Stimulated activated CD4-positive, alpha-beta T cell treated with anti-CD3 and anti-CD28 coated beads, Interleukin-4, amount 100 ng/mL, for 1 hour (primary cell): ENCODE measurements at regions not wholly inside any gene's neighbourhood (a gene's known extent, or its start where the extent isn't known, plus 50 kb on each side); places are given as distances from the start of the nearest gene placed in this dataset.

ENCODE experiments used
- DNase-seq: peaks from one replicate; pipeline ENCODE4 v3.0.0-alpha.2; 2020

DNA sequence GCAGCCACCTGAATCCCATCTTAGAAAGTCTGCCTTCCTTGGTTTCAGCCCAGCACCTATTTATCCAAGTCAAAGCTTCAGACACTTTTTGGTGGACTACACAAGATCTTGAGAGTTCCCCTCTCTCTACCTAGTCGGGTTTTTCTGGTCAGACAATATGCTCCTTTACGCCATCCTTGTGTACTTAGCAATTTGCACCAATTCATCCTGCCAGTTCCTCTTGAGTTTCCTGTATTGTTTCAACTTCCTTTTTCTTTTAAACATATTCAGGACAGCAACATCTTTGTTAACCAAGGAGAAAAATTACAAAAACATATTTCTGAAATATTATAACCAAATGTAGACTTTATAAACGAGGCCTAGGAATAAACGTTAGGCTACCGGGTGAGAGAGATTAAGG, 368.2 kb upstream of the CADM1 start:
- no peak for DNase-seq

DNA sequence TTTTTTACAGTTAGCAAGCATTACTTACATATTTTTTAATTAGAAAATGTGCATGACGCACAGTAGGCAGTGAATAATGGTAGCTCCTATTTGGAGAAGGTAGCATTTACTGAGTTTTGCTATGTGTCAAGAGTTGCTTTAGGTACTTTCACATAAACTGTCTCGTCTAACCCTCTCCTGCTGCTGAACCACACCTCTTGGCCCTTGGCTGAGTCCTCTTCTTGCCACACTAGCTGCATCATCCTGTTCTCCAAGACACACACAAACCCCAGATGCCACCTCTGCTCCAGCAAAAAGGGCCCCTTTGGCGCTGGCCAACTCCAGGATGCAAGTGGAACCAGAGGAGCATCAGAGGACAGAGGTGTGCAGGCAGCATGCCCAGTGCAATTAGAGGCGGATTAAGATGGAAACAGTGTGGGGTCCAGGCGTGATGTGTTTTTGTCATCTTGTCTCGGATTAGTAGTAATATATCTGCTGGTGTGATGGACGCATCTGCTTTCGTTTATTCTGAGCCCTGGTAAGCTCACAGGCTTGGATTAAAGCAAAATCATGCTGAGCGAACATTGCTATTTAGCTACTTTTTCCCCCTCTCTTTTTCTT, 367.0 kb upstream of the CADM1 start:
- DNase-seq, result no peak

DNA sequence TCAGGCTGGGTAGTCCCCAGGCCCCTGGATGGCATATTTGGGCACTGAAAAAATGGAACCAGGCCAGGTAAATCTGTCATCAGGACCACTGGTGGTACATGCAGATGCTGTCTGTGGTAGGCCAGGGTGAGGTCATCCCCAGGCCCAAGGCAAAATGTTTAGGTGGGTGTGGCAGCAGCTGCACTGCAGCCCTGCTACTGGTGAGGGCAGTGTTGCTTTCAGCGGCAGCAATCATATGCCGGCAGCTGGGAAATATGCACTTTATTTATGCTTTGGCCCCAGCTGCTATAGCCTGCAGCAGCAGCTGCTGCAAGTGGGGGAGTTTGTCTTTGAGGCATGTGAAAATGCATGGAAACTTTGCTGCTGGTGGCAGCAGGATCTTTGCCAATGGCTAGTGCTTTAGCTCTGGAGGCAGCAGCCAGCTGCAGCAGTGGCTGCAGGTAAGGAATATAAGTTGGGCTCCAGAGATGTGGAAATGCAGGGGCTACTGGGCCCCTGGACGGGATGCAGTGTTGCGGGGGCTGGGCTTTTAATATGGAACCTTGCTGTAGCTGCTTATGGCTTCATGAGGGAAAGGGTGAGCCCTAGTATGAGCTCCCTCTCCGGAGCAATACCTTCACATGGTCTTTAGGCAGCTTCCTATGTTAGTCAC, 365.7 kb upstream of the CADM1 start:
- no peak for DNase-seq

DNA sequence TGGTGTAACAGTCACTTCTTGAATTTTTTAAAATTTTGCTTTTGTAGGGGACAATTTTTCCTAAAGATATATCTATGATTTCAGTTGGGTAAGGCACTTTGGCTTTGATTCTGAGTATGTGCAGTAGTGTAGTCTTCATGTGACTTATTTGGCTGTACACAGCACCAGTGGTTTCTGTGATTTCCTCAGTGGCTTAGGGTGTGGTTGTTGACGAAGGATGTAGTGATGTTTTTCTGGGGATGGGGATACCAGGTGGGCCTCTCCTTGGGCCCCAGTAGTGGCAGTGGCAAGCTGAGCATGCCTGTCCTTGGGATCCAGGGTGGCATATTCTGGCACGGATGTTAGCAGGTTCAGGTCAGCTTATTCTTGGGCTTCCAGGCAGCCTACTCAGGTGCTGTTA, 364.9 kb upstream of the CADM1 start:
- DNase-seq, result no peak

DNA sequence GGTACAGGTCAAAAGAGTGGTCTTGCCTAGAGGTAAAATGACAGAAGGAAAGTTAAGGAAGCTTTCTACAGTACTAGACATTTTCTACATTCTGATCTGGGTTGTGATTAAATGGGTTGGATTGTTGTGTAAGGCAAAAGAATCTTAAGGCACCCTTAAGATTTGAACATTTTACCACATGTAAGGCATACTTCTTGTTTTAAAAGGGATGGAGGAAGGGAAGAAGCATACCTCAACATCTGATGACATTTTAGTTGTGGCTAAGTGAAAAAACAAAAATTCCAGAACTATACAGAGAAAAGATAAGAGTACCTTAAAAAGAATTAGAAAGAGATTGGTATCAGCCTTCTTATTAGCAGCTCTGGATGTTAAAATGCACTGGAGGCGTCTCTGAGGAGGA, 356.0 kb upstream of the CADM1 start:
- no peak for DNase-seq

DNA sequence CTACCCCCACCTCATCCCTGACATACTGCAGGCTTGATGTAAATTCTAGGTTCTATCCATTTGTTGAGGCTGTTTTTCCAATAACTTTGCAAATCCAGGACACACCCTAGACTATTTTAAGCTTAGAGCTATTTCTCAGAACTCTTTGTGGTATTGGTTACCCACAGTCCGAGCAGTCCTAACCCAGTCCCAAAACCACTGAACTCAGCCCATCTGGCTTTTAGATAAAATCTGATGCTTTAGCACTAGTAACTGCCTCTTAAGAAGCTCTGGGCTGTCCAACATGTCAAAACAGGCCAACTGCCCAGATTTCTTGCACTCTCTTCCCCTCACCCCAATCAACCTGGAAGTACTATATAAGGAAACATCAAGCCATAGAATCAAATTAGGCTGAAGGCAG, 344.4 kb upstream of the CADM1 start:
- DNase-seq, result no peak

DNA sequence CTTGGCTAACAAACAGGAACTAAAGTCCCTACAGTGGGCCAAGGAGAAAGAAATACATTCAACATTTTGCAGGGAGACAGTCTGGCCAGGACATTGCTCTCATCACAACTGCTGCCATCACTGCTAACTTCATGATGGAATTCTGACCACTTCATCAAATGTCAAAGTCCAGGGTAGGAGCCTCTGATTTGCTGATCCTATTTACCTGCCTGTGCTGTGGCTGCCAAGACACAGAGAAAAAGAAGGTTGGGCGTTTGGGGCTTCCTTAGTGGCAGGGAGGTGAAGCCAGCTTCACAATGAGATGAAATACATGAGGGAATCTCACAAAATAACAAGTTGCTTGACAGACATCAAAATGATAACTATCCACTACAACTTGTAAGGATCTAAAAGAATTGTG, 343.9 kb upstream of the CADM1 start:
- DNase-seq, result no peak

DNA sequence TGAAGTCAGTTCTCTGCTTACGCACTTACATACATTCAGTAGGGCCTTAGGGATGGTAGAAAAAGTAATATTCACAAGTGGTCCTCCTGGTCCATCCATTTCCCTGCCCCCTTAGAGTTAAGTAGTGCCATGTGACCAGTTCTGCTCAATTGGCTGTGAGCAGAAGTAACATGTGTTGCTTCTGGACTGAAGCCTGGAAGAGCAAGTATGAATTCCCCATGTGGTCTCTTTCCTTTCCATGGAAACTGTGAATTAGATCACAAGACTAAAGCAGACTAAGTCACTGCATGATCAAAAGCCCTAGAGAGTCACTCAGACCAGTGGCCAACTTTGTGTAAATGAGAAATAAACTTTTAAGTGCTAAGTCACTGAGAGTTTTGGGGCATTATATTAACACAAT, 341.7 kb upstream of the CADM1 start:
- no peak for DNase-seq

DNA sequence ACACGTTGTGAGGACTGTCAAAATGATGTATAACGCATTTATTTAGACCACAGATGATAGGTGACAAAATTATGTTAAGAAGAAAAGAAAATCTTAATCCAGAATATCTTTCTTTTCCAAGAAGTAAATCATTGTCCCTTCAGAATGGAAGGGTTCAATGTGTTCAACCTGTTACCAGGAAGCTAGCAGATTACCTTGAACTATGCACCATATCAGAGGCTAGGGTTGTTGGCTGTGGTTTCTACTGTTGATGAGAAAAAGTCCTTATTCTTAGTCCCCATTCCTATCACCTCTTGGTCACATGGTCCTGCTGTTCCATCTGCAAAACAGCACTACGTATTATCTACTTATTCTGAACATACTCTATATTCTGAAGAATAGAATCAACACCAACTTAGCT, 339.5 kb upstream of the CADM1 start:
- no peak for DNase-seq

DNA sequence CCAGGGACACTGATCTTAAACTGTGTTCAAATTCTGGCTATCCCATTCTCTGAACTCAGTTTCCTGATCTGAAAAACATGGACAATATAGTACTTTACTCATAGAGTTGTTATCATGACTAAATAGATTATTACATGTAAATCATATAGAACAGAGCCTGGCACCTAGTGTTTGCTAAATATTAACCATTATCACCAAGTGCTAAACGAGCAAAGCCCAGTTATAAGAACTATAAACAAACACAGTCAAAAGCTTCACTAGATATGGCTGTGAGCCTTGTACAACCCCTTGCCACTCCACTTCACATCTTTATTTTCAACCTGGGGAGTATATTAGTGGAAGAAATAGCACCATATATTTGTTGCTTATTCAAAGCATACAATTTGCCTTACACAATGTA, 338.9 kb upstream of the CADM1 start:
- no peak for DNase-seq

DNA sequence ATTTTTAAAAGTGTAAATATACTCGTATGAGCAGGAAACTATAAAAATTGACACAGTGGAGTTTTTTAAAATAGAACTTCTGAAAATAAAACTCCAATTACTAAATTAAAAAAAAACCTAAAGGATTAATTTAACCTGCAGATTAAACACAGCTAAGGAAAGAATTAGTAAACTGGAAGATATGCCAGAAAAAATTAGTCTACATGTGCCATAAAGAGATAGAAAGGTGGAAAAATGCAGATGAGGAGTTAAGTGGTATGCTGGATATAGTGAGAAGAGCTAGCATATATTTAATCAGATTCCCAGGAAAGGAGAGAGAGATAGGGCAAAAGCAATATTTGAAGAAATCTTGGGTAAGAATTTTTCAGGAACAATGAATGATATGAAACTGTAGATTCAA, 315.8 kb upstream of the CADM1 start:
- no peak for DNase-seq

DNA sequence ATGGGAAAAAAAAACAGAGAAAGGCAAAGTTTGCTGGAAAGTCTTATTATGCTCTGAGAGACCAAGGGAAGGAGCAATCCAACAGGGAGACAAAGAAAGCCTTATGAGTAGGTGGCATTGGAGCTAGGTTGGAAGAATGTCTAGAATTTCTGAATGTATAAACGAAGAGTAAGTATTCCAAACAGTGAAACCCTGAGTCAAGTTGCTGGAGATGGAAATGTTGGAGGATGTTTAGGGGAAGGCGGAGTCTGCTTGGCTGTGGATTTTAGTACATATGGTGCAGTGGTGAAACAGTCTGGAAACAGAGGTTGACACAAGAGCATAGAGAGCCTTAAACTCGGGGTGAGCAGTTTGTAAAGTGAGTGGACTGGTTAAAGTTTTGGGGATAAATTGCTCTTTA, 314.8 kb upstream of the CADM1 start:
- no peak for DNase-seq

DNA sequence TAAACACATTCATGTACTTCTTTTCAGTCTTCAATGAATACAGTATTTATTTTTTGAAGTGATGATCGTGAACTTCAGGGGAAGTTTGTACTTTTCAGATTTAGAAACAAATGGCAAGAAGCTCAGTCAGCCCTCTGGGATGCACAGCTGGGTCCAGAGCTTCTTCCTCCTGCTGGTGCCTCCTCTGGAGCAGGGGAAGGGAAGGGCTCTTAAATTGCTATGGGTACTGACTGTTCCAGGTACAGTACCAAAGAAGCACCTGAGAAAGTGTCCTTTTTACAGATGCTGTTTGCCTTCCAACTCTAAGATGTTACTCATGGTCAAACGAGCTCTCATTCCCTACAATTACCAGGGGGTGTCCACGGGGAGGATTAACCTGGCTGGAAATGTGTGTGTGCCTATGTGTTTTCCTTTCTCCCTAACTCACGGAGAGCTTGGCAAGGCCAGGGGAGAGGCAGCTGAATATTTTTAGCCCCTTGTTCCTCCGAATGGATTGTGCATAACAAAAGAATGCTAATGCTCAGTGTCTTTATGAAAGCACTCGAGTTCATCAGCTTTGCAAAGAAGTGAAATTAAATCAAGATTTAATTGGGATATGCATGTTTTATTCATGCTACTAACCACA, 313.7 kb upstream of the CADM1 start:
- no peak for DNase-seq

DNA sequence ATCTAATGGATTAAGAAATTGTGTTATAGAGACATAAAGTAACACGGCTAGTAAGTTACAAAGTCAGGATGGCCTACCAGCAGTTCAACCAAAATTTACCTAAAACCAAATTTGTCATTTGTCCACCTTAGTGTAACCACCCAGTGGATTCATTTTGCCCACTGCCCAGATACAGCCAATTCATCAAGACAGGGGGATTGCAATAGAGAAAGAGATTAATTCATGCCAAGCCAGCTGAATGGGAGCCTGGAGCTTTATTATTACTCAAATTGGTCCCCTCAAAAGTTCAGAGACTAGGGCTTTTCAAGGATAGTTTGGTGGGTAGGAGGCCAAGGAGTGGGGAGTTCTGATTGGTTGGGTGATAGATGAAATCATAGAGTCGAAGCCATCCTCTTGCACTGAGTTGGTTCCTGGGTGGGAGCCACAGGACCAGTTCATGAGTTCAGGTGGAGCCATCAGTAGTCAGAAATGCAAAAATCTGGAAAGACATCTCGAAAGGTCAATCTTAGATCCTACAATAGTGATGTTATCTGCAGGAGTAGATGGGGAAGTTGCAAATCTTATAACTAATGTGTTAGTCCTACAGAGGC, 304.2 kb upstream of the CADM1 start:
- no peak for DNase-seq

DNA sequence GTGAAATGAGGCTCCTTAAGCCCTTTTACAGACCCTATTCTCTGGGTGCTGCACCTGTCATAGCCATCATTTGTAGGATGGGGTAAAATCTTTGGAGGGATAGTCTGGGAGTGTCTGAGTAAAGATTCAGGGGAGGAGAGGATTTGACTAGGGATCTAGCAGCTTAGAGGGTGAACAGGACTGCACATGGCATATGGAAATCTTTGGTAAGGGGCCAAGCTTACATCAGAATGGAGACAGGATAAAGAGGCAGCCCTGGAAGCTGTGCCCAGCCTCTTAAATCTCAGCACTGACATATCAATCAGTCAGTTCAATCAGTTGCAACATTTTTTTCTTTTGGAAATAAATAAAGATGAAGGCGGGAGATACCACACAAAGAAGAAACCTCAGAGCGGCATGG, 301.8 kb upstream of the CADM1 start:
- no peak for DNase-seq

DNA sequence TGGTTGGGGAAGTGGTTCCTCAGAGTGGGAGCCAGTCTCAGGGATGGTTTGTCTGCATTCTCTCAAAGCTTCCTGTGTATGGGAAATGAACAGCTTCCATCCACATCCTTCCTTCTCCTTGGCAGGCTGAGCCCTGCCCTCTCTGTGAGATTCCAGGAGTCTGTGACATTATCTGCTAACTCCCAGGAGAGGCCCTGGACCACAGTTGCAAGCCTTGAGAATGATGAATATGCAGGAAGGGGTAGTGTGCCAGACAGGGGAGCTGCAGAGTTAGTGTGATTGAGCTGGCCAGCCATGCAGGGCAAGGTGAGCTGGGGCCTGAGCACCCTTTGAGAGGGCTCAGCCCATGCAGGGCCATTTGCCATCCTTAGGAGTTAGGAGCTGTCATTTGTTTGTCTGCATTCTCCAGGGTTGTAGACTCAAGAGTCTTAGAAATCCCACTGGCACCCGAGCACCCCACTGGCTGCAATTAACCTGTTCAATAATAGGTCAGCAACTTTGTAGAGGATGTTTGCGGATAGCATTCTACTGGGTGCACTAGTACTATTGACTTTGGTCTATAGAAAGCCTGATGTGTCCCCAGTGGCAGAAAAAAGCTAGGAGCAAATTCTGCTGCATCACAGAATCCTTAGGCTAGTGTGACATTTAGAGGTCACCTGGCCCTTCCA, 299.0 kb upstream of the CADM1 start:
- no peak for DNase-seq

DNA sequence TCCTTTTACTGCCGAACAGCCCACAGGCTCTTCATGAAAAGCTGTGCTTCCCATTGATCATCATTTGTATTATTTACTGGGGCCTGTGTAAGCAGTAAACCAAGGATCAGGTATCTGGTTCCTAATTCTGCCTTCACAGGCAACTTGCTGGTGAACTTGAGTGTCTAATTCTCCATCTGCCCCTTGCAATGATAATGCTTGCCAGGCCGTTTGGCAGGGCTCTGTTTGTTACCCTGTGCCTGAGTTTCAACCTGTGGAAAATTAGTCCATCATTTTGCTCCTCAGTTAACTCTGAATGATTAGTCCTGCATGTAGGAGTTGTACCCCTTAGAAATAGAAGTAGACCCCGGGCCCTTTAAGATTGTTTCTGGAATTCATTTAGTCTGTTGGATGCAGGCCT, 298.4 kb upstream of the CADM1 start:
- DNase-seq, result no peak

DNA sequence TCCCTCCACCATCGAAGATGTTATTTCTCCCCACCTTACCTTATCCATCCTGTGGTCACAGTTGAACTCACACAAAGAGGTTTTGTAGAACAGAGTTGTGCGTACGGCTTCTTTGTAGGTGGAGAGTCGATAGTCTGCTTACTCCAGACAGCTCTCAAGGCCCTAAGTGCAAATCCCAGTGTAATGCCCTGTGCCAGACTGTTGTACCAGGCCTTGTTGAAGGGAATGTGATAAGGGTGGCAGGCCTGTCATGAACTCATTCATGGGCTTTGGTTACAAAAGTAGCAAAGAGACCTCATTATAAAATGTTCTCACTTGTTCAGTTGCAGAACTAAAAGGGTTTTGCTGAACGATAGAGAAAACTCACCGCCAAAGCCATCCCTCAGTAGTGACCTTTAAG, 288.7 kb upstream of the CADM1 start:
- no peak for DNase-seq

DNA sequence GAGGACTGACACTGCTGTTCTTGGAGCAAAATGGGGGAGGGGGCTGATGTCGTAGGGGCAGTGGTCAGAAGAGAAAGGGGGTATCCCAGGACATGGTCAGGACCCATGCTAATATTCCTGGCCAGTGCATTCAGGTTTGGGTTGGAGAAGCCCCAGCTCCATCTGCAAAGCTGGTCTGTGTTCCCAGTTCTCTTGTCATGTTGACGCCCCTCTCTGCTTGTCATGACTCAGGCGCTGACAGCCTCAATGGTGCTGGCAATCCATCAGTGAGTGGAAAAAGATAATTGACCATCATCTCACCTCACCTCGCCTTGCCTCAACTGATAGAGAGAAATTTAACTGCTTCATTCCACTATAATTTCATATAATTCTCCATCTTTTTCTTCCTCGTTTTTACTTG, 283.1 kb upstream of the CADM1 start:
- DNase-seq, result no peak

DNA sequence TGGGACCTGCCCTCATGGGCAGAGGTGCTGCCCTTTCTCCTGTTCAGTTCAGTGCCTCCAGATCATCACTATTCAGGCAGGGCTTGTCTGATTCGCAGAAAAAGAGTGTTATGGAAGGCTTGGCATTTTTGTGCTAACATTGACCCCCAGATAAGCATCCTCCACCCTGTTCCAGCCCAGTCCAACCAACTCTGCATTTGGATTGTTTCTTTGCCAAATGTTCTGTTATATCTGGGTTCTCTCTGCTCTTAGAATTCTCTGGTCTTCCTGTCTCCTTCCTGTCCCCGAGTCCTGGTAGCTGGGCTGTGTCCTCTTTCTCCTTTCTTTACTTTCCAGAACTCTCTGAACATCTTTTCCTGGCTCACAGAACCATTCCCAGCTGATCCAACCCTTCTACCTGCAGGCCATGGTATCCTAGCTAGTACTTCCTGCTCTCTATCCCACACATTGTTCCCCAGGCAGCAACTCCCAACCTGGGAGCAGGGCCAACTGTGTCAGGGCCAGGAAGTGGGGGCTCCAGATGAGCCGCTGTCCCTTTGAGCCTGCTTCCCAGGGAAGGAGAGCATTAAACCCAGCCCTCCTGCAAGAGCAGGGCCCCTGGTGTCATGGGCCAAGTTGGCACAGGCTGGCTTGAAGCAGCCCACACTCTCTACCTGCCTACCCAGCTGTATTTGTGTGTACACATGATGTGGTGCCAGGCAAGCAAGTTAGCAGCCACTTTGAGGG, 280.7 kb upstream of the CADM1 start:
- no peak for DNase-seq

DNA sequence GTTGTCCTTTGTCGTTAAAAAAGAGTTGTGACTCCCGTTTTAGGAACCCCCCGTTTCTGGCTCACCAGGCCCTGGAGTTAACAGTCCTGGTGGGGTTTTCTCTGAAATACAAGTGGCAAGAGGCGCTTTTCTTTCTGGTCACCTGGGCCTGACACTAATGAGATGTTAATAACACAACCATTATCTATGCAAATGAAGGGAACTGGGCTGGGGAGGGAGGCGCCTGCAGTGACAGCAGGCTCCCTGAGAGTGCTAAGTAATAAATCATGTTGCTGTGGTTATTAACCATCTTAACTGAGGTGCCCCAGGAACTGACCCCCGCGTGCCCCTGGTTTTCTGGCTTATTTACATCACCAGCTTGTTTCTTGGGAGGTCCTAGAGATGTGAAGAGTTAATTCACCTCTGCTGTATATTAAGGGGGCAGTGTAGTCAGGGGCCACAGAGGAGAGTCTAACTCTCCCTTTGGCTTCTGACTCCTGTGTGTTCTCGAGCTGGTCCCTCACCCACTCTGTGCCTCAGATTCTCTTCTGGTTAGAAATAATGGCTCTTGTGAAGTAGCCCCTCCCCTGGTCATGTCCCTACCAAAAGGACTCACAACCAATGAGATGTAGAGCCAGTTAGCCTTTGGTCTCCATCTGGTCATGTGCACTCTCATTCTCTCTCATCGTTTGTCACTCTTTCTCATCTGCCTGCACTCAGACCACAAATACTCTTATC, 276.6 kb upstream of the CADM1 start:
- no peak for DNase-seq

DNA sequence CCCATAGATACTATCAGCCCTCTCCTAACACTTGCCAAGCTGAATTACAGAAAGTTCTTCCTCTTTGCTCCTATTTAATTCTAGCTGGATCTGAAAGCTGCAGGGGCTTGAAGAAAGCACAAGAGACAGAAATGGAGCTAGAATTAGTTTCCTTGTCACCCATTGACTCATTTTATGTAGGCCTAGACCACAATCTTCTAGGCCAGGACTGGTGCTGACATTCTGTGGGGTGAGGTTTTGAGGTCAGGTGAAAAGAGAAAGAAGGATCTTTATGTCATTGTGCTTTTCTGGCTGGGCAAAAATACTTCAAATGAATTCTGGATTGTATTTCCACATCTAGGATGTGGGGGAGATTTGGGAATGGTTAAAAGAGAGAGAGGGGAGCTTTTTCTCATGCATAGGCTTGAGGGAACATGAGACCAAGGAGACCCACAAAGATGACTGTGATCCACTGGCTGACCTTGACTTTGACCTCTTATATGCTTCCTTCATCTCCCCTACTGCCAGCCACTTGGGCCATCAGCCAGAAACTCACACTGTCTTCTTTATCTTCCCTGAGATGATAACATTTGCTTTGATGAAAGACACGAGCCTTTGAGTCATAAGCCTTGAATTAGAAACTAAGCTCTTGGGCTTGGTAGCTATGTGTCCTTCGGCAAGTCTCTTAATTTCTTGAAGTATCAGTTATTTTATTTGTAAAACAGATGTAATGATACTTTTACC, 274.9 kb upstream of the CADM1 start:
- DNase-seq, result no peak
